NCI-H2107 (cell line): ENCODE measurements at regions not wholly inside any gene's neighbourhood (a gene's known extent, or its start where the extent isn't known, plus 50 kb on each side); places are given as distances from the start of the nearest gene placed in this dataset.
"Not testable (repeated sequence)": the region's sequence is repeated elsewhere in the genome, so short reads cannot be mapped to it uniquely, and the experiment has no call there.

Experiments
- DNase-seq: peaks from one replicate; lab custom pipeline; 2025; lab: John Stamatoyannopoulos, UW

DNA sequence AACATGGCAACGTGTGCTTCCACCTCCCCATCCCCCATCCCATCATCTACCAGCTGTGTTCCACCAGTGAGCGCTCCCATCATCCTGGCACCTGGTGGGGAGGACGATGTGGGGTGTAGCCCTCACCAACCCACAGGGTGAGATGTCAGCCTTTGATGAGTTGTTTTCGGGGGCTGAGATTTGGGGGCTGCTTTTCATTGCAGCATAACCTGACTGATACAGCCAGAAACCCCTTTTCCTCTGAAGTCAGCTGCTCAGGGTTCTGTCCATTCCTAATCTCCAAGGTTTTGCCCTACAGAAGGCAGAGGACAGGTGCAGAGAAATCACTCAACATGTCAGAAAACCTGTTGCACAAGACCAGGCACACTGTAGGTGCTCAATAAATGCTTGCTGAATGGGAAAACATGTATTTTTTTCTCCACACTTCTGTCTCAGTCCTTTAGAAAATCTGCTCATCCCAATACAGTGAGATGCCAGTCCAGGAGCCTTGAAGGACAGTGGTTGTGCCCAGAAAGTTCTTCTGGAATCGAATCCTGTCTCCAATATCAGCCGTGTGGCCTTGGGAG, 239.8 kb downstream of the RBM19 start:
- DNase-seq = no peak

DNA sequence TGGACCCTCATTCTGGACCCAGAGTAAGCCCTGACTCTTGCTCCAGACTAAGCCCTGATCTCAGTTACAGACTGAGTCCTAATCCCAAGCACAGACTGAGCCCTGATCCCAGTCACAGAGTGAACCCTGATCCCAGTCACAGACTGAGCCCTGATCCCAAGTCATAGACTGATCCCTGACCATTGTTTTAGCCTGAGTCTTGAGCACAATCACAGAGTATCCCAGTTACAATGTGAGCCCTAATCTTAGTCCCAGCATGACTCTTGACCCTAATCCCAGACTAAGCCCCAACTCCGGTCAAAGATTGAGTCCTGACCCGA, 240.6 kb downstream of the RBM19 start:
- no peak for DNase-seq

DNA sequence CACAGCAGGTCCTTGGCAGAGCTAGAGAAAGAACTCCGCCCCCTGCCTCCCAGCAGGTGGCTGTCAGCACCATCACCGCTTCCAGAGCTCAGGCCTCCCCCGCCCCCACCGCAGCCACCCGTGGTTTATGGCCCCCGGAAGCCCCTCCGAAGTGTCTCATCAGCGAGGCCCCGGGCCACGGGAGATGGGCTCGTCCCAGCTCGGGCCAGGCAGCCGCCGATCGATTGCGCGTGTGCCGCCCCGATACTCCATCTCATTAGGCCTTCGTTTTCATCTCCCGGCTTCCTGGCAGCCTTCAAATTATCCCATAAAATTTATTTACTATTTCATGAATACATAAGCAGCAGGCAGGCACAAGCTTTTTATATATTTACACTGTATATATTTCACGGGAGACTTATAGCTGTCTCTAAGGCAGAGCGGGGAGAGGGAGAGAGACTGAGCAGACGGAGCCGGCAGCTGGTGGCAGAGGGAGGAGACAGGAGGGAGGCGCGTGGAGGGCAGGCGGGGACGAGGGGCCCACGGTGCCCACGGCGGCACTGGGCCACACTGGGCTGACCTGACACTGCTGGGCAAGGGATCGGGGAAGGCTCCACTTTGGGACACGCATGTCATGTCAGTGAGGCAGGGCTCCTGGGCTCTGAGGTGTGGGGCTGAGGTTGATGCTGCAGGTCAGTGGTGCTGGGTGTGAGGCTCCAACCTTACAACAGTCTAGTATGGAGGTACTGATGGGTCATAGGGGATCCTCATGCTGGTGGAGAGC, 241.2 kb downstream of the RBM19 start:
- no peak for DNase-seq

DNA sequence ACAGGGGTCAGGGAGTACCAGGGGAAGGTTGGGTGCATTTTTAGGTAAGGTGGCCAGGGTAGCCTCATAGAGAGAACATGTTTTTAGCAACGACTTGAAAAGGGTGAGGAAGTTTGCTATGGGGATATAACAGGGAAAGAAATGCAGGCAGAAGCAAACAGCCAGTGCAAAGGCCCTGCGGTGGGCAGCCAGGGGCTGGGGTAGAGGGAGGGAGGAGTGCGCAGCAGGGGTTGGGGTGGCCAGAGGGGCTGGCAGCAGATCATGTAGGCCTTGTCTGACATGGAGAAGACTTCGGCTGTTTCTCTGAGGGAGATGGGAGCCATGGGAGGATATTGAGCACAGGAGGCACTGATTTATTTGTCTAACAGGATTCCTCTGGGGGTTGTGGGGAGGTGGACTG, 242.5 kb downstream of the RBM19 start:
- DNase-seq = no peak

DNA sequence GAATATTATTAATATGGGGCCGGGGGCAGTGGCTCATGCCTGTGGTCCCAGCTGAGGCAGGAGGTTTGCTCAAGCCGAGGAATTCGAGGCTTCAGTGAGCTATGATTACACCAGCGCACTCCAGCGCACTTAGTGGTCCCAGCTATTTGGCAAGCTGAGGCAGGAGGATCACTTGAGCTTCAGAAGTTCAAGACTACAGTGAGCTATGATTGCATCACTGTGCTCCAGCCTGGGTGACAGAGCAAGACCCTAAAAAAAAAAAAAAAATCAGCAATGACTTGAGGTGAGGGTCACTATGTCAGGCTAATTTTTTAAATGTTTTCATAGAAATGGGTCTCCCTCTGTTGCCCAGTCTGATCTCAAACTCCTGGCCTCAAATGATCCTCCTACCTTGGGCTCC, 243.4 kb downstream of the RBM19 start:
- DNase-seq = no peak

DNA sequence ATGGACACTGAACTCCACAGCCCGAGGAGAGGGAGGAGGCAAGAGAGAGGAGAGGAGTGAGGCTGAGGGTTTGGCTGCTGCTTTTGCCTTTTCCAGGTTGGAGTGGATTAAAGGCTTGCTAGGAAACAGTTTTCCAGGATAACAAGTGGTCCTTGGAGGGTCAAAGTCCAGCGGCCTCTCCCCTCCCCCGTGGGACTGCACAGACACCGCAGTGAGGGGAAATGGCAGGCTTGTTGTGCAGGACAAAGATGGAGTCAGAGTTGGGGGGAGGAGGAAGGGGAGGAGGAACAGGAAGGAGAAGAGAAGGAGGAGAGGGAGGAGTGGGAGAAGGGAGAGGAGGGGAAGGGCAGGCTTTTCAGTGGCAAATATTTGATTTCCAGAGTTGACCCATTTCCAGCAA, 245.5 kb downstream of the RBM19 start:
- no peak for DNase-seq

DNA sequence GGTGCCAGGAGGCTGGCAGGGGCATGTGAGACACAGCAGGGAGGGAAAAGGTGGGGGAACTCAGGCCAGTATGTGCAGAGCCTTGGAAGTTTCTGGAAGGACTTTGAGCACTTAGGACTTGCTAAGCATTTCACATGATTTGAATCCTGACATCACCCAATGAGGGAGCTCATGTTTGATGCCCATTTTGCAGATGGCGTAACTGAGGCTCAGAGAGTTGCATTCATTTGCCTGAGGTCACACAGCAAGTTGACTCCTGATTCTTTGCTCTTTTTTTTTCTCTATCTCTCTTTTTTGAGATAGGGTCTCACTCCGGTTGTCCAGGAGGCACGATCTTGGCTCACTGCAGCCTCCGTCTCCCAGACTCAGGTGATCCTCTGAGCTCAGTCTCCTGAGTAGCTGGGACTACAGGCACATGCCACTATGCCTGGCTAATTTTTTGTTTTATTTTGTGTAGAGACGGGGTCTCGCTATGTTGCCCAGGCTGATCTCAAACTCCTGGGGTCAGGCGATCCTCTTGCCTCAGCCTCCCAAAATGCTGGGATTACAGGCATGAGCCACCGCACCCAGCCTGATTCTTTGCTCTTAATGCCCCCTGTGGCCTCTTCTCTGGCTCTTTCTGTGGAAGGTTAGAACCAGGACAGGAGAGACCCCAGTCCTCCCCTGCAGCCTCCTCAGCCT, 246.1 kb downstream of the RBM19 start:
- DNase-seq = no peak

DNA sequence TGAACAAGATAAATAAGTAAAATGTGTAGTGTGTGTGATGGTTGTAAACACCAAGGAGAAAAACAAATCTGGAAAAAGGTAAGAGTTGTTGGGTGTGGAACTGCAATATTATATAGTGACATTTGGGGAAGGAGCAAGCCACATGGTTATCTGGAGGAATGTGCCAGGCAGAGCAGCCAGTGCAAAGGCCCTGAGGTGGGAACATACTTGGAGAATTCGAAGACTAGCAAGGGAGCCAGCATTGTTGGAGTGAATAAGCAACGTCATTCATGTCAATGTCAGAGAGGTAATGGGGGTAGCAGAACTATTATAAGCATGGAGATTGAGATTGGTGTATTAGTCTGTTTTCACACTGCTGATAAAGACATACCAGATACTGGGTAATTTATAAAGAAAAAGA, 241.5 kb upstream of the LHX5 start:
- DNase-seq = no peak

DNA sequence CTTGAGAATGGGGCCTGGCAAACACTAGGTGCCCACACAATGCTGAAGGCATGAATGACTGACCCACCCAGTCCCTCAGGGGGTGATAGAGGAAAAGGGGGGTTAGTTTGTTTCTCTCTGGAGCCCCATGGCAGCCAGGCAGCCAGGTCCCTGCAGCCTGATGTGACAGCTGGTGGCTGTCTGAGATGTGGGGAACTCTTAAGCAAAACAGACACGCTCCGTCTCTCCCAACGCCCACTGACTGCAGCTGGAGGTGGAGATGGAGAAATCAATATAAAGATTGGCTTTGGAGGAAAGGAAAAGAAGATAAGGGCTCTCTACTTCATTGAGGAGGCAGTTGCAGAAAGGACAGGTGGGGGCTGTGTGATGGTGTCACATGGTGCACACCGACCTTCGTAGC, 240.8 kb upstream of the LHX5 start:
- no peak for DNase-seq

DNA sequence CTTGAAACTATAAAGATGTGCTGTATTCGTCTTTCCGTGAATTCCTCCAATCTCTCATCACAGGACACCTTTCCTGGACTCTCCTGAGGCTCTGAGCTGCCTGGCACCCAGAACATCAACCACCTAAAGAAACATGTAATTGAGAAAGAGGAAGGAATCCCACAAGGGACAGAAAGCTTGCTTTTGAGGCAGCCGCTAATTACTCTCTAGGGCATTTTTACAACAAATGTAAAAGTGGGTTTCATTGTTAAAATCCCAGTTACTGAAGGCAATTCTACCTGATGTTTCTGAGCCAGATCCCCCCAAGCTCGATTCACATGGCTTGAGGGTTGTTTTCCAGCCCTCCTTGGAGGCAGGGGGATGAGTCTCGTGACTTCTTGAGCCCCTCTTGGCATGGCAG, 238.5 kb upstream of the LHX5 start:
- no peak for DNase-seq

DNA sequence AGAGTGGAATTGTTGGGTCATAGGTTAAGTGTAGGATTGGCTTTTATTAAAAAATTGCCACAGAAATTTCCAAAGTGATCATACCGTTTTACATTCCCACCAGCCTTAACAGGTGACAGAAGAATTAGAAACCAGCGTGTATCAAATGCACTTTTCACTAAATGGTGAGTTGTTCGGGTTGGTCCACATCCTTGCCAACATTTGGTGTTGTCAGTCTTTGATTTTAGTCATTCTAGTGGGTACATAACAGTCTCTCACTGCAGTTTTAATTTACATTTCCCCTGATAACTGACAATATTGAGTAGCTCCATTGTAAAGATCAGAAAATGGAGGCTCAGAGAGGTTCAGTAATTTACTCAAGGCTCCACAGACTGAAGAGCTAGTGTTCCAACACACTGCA, 237.8 kb upstream of the LHX5 start:
- no peak for DNase-seq

DNA sequence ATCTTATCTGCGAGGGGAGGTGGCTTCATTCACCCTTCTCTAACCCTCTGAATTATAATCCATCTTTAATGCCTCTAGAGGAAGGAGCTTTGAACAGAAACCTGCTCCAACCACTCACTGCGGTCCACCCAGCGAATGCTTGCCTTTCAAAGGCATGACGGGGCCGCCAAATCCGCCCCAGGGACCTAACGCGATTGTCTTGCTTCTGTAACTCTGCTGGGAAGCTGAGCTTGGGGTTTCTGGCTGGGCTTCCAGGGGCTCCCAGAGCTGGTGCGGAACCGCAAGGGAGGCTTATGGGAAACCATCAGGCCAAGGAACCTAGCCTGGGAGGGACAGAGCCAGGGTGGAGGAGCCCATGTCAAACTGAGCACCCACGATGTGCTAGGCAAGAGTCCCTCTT, 231.2 kb upstream of the LHX5 start:
- DNase-seq = no peak

DNA sequence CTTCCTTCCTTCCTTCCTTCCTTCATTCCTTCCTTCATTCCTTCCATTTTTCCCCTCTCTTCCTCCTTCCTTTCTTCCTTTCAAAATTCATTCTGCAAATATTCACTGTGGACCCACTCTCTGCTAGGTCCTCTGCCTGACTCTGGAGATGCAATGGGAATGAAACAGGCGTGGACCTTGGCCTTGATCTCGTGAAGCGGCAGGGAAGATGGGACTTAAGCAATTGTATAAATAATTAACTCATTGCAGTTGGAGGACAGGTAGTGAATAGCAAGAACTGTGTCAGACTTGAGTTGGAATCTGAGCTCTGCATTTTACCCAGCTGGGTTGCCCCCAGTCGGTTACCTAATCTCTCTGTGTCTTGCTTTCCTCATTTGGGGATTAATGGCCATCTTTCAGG, 230.6 kb upstream of the LHX5 start:
- no peak for DNase-seq

DNA sequence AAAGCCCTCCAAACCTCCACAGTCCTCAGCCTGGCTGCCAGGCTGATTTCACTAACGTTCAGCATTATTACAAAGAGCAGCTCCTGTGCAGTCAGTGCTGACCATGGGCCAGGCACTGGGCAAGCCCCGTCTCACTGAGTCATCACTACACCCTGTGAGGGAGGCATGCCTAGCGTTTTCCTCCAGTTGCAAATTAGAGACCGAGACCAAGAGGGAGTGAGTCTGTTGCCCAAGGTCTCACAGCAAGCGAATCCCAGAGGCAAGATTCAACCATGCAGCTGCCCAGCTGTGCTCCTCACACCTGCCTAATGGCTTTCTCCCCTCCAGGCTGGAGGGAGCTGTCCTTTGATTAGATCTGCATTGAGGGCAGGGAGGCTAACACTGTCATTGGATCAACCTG, 229.3 kb upstream of the LHX5 start:
- DNase-seq = no peak

DNA sequence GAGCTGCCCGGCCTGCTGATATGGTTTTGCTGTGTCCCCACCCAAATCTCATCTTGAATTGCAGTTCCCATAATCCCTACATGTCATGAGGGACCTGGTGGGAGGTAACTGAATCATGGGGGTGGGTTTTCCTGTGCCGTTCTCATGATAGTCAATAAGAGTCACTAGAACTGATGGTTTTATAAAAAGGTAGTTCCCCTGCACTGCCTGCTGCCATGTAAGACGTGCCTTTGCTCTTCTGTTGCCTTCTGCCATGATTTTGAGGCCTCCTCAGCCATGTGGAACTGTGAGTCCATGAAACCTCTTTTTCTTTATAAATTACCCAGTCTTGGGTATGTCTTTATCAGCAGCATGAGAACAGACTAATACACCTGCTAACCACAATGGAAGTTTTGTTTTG, 228.3 kb upstream of the LHX5 start:
- not testable (repeated sequence) for DNase-seq

DNA sequence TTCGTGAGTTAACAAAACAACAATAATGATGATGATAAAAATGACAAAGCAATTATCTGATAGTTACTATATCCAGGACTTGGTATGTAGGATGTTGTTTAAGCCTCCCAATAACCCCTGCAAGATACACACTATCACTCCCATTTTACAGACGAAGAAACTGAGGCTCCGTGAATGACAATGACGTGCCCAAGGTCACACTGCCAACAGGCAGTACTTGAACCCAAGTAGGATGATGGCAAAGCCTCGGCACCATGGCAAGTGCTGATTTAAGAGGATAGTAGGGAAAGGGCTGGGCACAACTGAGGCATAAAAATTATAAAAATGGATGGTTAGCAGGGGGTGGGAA, 226.8 kb upstream of the LHX5 start:
- DNase-seq = no peak

DNA sequence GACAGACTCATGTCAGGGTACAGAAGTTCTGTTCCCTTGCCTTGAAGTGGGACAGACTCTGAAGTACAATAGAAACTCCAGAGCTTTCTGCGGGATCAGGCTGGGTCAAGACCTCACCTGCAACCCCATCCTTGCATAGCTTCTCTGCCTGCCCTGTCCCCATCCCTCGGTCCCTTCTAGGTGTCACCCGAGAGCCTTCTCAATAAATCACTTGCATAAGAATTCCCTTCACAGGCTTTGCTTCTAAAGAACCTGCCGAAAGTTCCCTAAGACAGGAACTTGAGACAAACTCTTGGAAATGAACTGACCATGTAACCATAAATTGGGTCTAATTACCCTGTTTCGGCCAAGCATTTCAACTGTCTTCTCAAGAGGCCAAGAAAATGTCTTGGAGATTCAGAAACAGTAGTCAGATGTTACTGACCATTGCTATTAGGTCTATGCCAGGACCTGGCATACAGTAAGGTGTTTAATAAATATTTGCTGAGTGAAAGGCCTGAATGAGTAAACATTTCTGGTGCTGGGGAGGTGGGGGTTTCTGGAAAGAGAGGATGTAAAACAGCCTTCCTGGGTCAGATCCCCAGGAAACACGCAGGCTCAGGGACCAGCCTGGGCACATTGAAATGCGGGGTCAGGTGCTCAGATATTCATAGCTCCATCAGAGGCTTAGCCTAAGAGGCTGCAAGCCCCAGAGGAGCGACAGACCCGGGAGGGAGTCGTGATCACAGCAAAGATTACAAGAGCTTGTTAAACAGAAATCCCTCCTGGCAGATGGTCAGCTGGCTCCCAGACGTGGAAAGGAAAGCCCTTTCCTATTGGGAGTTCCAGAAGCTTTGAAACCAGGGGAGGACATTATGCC, 226.2 kb upstream of the LHX5 start:
- no peak for DNase-seq

DNA sequence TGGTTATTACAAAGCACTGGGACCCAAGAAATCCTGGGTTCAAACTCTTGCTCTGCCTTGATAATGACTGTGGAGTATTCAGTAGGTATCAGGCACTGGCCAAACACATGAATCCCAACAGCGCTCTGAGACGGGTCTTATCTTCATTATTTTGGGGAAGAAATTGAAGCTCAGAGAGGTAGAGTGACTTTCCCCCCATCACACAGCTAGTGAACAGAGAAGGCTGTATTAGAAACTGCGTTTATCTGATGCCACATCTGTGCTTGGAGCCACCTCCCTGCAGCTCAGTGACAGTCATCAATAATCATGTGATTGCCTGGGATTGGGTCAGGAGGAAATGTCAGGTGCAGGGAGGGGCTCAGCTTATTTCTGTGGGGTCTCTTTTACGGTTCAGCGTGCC, 225.4 kb upstream of the LHX5 start:
- DNase-seq = no peak

DNA sequence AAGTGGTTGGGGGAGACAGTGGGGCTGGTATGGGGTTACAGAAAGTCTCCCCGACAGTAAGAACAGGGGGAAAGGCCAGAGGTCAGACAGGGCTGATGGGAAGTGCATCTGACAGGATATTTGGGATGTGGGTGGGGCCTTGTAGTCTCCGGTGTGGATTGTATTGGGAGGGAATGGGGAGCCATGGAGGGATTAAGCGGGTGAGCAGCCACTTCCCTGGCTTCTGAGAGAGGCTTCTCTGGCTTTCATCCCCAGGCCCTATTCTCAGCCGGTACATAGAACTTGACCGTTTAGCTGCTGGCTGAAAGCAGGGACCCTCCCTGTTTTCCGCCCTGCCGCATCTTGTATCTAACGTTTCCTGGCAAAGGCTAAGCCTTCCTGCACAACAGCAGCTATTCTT, 222.0 kb upstream of the LHX5 start:
- no peak for DNase-seq

DNA sequence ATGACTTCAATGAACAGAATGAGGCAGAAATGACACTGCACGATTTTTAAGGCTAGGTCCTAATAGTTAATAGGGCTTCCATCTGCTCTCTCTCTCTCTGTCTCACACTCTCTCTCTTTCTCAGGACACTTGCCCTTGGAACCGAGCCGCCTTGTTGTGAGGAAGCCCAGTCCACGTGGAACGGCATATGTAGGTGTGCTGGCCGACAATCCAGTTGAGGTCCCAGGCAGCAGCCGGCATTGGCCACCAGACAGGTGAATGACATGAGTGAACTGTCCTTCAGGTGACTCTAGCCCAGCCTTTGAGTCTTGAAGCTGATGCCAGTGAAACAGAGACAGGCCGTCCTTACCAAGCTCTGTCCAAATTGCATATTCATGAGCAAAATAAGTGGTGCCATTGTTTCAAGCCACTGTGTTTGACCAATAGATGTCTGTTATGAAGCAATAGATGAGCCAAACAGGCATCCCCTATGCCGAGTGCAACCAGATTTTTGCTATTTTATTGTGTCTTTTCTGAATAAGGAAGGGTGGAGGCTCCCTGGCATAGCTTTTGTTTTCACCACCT, 217.5 kb upstream of the LHX5 start:
- DNase-seq = no peak

DNA sequence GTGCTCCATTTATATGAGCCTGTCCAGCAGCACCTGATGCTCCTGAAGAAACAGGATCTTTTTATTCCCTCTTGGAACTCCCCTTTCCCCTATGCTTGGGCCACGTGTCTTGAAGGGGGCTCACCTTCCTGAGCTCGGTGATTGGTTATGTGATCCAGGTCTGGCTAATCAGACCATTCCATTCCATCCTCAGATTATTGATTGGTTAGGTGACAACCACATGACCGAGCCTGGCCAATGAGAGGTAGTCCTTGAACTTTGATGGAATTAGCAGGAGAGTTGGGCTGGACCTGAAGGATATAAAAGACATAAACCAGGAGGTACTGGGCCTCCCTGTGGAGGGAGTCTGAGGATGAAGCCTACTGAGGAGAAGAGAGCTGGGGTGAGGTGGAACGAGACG, 216.6 kb upstream of the LHX5 start:
- DNase-seq = no peak

DNA sequence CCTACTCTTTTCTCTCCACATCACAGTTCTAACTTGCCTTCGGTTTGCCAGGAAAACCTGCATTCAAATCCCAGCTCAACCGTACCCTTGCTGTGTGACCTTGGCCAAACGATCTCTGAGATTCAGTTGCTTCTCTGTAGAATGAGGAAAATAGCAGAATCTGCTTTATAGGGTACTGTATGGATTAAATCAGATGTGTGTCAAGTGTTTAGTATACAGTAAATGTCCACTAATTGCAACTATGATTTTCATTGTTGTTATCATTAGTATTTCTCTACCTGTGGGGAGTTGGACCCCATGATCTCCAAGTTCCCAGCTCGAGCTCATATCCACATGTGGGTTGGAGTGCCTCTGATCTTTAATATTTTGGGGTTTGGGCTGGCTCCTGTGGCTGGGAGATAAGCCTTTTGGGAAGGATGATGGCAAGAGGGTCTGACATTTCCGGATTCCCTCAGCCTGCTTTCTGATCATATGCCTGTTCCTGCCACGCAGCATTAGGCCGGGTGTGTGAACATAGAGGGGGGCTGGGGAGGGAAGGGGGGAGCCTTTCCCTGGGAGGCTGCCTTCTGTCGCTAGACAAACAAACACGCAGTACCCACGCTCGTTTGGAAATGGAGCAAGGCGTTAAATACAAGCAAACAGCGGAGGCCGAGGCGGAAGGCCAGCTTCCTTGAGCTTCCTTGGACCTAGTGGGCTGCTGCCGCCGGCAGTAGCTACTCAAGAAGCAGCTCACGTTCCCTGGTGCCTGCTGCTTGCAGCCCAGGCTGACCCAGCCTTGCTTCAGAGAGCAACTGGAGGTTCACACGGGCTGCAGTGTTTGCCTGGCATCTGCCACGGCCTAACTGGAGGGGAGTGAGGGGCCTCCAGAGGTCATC, 213.5 kb upstream of the LHX5 start:
- no peak for DNase-seq
